ENCODE measurements at regions not wholly inside any gene's neighbourhood (a gene's known extent, or its start where the extent isn't known, plus 50 kb on each side); places are given as distances from the start of the nearest gene placed in this dataset.

- no peak for DNase-seq (ENCODE audit: low read depth in 3 of 3)
These were observed 269.6 kb upstream of the PLXNA2 start for GRCh38 chr1:208513799-208514198.

- no peak for DNase-seq (ENCODE audit: low read depth in 3 of 3)
These were observed 270.9 kb upstream of the PLXNA2 start for GRCh38 chr1:208515129-208515528.

GRCh38 chr1:208516780-208517179 is 272.6 kb upstream of the PLXNA2 start:
- DNase-seq (ENCODE audit: low read depth in 3 of 3): no peak

- no peak for DNase-seq (ENCODE audit: low read depth in 3 of 3)
These were observed 276.4 kb upstream of the PLXNA2 start for GRCh38 chr1:208520438-208521099.

GRCh38 chr1:208521534-208521933 is 277.4 kb upstream of the PLXNA2 start:
- DNase-seq (ENCODE audit: low read depth in 3 of 3): no peak

GRCh38 chr1:208523007-208523406 is 278.8 kb upstream of the PLXNA2 start:
- no peak for DNase-seq (ENCODE audit: low read depth in 3 of 3)

GRCh38 chr1:208524376-208524775 is 280.2 kb upstream of the PLXNA2 start:
- DNase-seq (ENCODE audit: low read depth in 3 of 3): no peak

- DNase-seq (ENCODE audit: low read depth in 3 of 3): no peak
These were observed 280.7 kb upstream of the PLXNA2 start for GRCh38 chr1:208524925-208525324.

GRCh38 chr1:208525417-208525816 is 281.2 kb upstream of the PLXNA2 start:
- DNase-seq (ENCODE audit: low read depth in 3 of 3): no peak

GRCh38 chr1:208526613-208527125 is 282.5 kb upstream of the PLXNA2 start:
- no peak for DNase-seq (ENCODE audit: low read depth in 3 of 3)

GRCh38 chr1:208527156-208527555 is 283.0 kb upstream of the PLXNA2 start:
- no peak for DNase-seq (ENCODE audit: low read depth in 3 of 3)

- no peak for DNase-seq (ENCODE audit: low read depth in 3 of 3)
These were observed 284.5 kb upstream of the PLXNA2 start for GRCh38 chr1:208528578-208529240.

GRCh38 chr1:208531003-208531750 is 287.0 kb upstream of the PLXNA2 start:
- no peak for DNase-seq (ENCODE audit: low read depth in 3 of 3)

- DNase-seq (ENCODE audit: low read depth in 3 of 3): no peak
These were observed 289.8 kb upstream of the PLXNA2 start for GRCh38 chr1:208533746-208534598.

- DNase-seq (ENCODE audit: low read depth in 3 of 3): no peak
These were observed 290.4 kb upstream of the PLXNA2 start for GRCh38 chr1:208534599-208534897.

- no peak for DNase-seq (ENCODE audit: low read depth in 3 of 3)
These were observed 290.8 kb upstream of the PLXNA2 start for GRCh38 chr1:208534979-208535378.

GRCh38 chr1:208535511-208535910 is 291.3 kb upstream of the PLXNA2 start:
- no peak for DNase-seq (ENCODE audit: low read depth in 3 of 3)

- no peak for DNase-seq (ENCODE audit: low read depth in 3 of 3)
These were observed 292.0 kb upstream of the PLXNA2 start for GRCh38 chr1:208536212-208536611.

GRCh38 chr1:208537198-208537597 is 293.0 kb upstream of the PLXNA2 start:
- DNase-seq (ENCODE audit: low read depth in 3 of 3): no peak

GRCh38 chr1:208538078-208538477 is 293.9 kb upstream of the PLXNA2 start:
- DNase-seq (ENCODE audit: low read depth in 3 of 3): no peak

- DNase-seq (ENCODE audit: low read depth in 3 of 3): no peak
These were observed 294.4 kb upstream of the PLXNA2 start for GRCh38 chr1:208538587-208538986.

GRCh38 chr1:208540724-208541123 is 296.5 kb upstream of the PLXNA2 start:
- no peak for DNase-seq (ENCODE audit: low read depth in 3 of 3)

Measured in stimulated activated CD4-positive, alpha-beta T cell treated with anti-CD3 and anti-CD28 coated beads, TNF-alpha, amount 100 ng/mL, for 4 hours (primary cell).